Common myeloid progenitor, CD34-positive (primary cell): ENCODE measurements at regions not wholly inside any gene's neighbourhood (a gene's known extent, or its start where the extent isn't known, plus 50 kb on each side); places are given as distances from the start of the nearest gene placed in this dataset.

Experiments
- CTCF ChIA-PET: fragments of 350-600 bp; sonication (Branson Sonifier 250); formaldehyde crosslinking; loops from one replicate; lab custom pipeline; 2021; ENCODE audit warnings: antibody characterized with exemption; lab: Charles Lee
- POLR2A ChIA-PET: fragments of 350-600 bp; sonication (Branson Sonifier 250); formaldehyde crosslinking; loops from one replicate; lab custom pipeline; 2021; ENCODE audit warnings: antibody characterized with exemption; lab: Charles Lee
- DNase-seq, 3 donors: peaks; one replicate each; pipeline versions ENCODE4 v3.0.0 to v3.0.0-alpha.2; 2013
- H3K27ac ChIP-seq, 2 experiments: 1 replicate in 1 of 2; 2 replicates in 1 of 2; pipeline ENCODE4 v1.7.0; 2013; ENCODE audit warnings: inconsistent platforms in 2 of 2, low read length in 2 of 2, mild to moderate bottlenecking in 2 of 2, low read depth in 1 of 2, moderate library complexity in 1 of 2; ENCODE audit not compliant: severe bottlenecking in 2 of 2, insufficient read depth in 1 of 2, poor library complexity in 1 of 2
- H3K27me3 ChIP-seq, 5 experiments: replicated peaks in 2 of 5; 1 replicate in 3 of 5; 2 replicates in 2 of 5; pipeline versions ENCODE4 v1.6.1 to v1.7.0; 2013; ENCODE audit warnings: low read length in 4 of 5, mild to moderate bottlenecking in 2 of 5, moderate library complexity in 2 of 5, inconsistent platforms in 1 of 5; ENCODE audit not compliant: insufficient read depth in 5 of 5, control insufficient read depth in 4 of 5
- H3K36me3 ChIP-seq, 4 experiments: 1 replicate in 2 of 4; 2 replicates in 2 of 4; pipeline versions ENCODE4 v1.6.1 to v1.7.0; 2013; ENCODE audit warnings: low read length in 3 of 4, control low read depth in 1 of 4, mild to moderate bottlenecking in 1 of 4; ENCODE audit not compliant: control insufficient read depth in 4 of 4, insufficient read depth in 4 of 4
- H3K4me1 ChIP-seq, 4 experiments: 1 replicate in 3 of 4; 2 replicates in 1 of 4; pipeline versions ENCODE4 v1.6.1 to v1.7.1; 2013; ENCODE audit warnings: low read length in 3 of 4, mild to moderate bottlenecking in 3 of 4, control low read depth in 1 of 4, inconsistent platforms in 1 of 4, moderate library complexity in 1 of 4; ENCODE audit not compliant: control insufficient read depth in 4 of 4, insufficient read depth in 4 of 4; ENCODE audit errors: control extremely low read depth in 1 of 4
- H3K4me3 ChIP-seq, 7 experiments: 1 replicate in 4 of 7; 2 replicates in 3 of 7; pipeline versions ENCODE4 v1.5.1 to v1.7.0; 2013; ENCODE audit warnings: mild to moderate bottlenecking in 7 of 7, low read length in 6 of 7, moderate library complexity in 6 of 7, inconsistent platforms in 2 of 7, low read depth in 2 of 7, control low read depth in 1 of 7; ENCODE audit not compliant: insufficient read depth in 4 of 7, control insufficient read depth in 1 of 7; ENCODE audit errors: extremely low read depth in 1 of 7
- H3K9me3 ChIP-seq, 5 experiments: 1 replicate in 4 of 5; 2 replicates in 1 of 5; pipeline versions ENCODE4 v1.6.1 to v1.7.1; 2013; ENCODE audit warnings: low read length in 4 of 5, mild to moderate bottlenecking in 2 of 5, inconsistent platforms in 1 of 5, low read depth in 1 of 5, moderate library complexity in 1 of 5; ENCODE audit not compliant: control insufficient read depth in 4 of 5, insufficient read depth in 2 of 5; ENCODE audit errors: control extremely low read depth in 1 of 5
- WGBS: methylation state at CpG from one replicate; pipeline ENCODE4 v1.1.5; 2013; ENCODE audit not compliant: insufficient coverage; 5-methylcytosine and 5-hydroxymethylcytosine counted together

- Histone ChIP-seq H3K27ac (no peak overlapping the region), H3K27me3 (no peaks in the 10 kb centered on the region), H3K4me3 (no peak overlapping the region), H3K9me3 (peaks cover 0 to 2% (median 0%) of the 10 kb centered on the region in 5 experiments), H3K36me3 (no peaks in the 10 kb centered on the region), H3K4me1 (no peaks in the 10 kb centered on the region)
- 88% methylated on average over 4 of the region's 5 CpGs for WGBS
- ChIA-PET CTCF (interaction anchor here (1.1 to 1.6 kb wide), 2 partner anchors 18 to 67 kb away, joined by 3 to 4 read pairs; no protein-coding TSS in a partner anchor), POLR2A (no interaction called here)
- no peak for DNase-seq
Observed at GRCh38 chr6:145254649-145255401, 480.5 kb downstream of the EPM2A start.

- H3K27me3 ChIP-seq: no peaks in the 10 kb centered on the region
- no peaks in the 10 kb centered on the region for H3K36me3 ChIP-seq
- ChIA-PET POLR2A (no interaction called here), CTCF (no interaction called here)
- H3K4me3 ChIP-seq: no peak overlapping the region
- DNase-seq: no peak
- WGBS: 100% methylated on average over 1 of the region's 1 CpG
- no peaks in the 10 kb centered on the region for H3K4me1 ChIP-seq
- H3K27ac ChIP-seq: no peak overlapping the region
- H3K9me3 ChIP-seq: peaks cover 0 to 2% (median 0%) of the 10 kb centered on the region in 5 experiments
Observed at GRCh38 chr6:145257704-145258103, 477.6 kb downstream of the EPM2A start.

GRCh38 chr6:145258122-145258521, 477.2 kb downstream of the EPM2A start:
- no peaks in the 10 kb centered on the region for H3K27me3 ChIP-seq
- H3K9me3 ChIP-seq: peaks cover 0 to 2% (median 0%) of the 10 kb centered on the region in 5 experiments
- CTCF ChIA-PET: no interaction called here
- no peaks in the 10 kb centered on the region for H3K4me1 ChIP-seq
- POLR2A ChIA-PET: no interaction called here
- no peak for DNase-seq
- no peak overlapping the region for H3K4me3 ChIP-seq
- H3K27ac ChIP-seq: no peak overlapping the region
- WGBS: no CpG with 5 or more reads among the region's 1 CpG
- no peaks in the 10 kb centered on the region for H3K36me3 ChIP-seq

- Histone ChIP-seq H3K4me1 (no peaks in the 10 kb centered on the region), H3K9me3 (no peaks in the 10 kb centered on the region), H3K27ac (no peak overlapping the region), H3K27me3 (no peaks in the 10 kb centered on the region), H3K36me3 (no peaks in the 10 kb centered on the region), H3K4me3 (no peak overlapping the region)
- 100% methylated on average over 1 of the region's 2 CpGs for WGBS
- DNase-seq: no peak
- ChIA-PET CTCF (no interaction called here), POLR2A (no interaction called here)
Observed at GRCh38 chr6:145260484-145261175, 474.7 kb downstream of the EPM2A start.

- Histone ChIP-seq H3K36me3 (no peaks in the 10 kb centered on the region), H3K27ac (no peak overlapping the region), H3K27me3 (no peaks in the 10 kb centered on the region), H3K9me3 (no peaks in the 10 kb centered on the region), H3K4me1 (no peaks in the 10 kb centered on the region), H3K4me3 (no peak overlapping the region)
- ChIA-PET POLR2A (no interaction called here), CTCF (no interaction called here)
- 100% methylated on average over 2 of the region's 2 CpGs for WGBS
- no peak for DNase-seq
Observed at GRCh38 chr6:145261758-145262157, 473.6 kb downstream of the EPM2A start.

- WGBS: no CpG with 5 or more reads among the region's 1 CpG
- Histone ChIP-seq H3K4me3 (no peak overlapping the region), H3K36me3 (no peaks in the 10 kb centered on the region), H3K9me3 (no peaks in the 10 kb centered on the region), H3K27ac (no peak overlapping the region), H3K4me1 (no peaks in the 10 kb centered on the region), H3K27me3 (no peaks in the 10 kb centered on the region)
- ChIA-PET POLR2A (no interaction called here), CTCF (no interaction called here)
- no peak for DNase-seq
Observed at GRCh38 chr6:145262771-145263170, 472.5 kb downstream of the EPM2A start.

GRCh38 chr6:145263778-145264211, 471.5 kb downstream of the EPM2A start:
- Histone ChIP-seq H3K4me1 (no peaks in the 10 kb centered on the region), H3K27ac (no peak overlapping the region), H3K4me3 (no peak overlapping the region), H3K36me3 (no peaks in the 10 kb centered on the region), H3K27me3 (no peaks in the 10 kb centered on the region), H3K9me3 (no peaks in the 10 kb centered on the region)
- WGBS: 90% methylated on average over 4 of the region's 5 CpGs
- DNase-seq: no peak
- ChIA-PET POLR2A (no interaction called here), CTCF (no interaction called here)
